ENCODE measurements at regions not wholly inside any gene's neighbourhood (a gene's known extent, or its start where the extent isn't known, plus 50 kb on each side); places are given as distances from the start of the nearest gene placed in this dataset.

DNA sequence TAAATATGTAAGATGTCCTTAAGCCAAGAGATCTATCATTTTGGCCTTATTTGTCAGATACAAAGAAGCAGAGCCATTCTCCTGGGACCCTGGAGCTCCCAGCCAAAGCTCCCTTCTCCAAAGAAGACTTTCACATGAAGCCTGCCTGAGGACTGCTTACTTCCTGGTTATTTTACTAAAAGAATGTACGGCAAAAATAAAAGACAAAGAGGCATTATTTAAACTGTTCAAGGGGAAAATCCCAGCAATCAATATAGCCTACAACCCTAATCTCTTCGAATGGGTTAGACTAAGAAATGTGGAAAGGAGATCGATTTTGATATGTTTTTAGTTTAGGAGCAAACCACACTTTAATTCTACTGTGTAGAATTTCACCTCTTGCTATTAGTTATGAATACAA, 237.9 kb upstream of the CTBP2 start:
- H3K4me1 ChIP-seq (ENCODE audit: control extremely low read depth in 1 of 4, control insufficient read depth in 4 of 4, insufficient read depth in 4 of 4, low read length in 3 of 4), result no peaks in the 10 kb centered on the region
- H3K27me3 ChIP-seq (replicated peaks in 2 of 5; ENCODE audit: control insufficient read depth in 4 of 5, insufficient read depth in 5 of 5, low read length in 4 of 5), result peaks cover 0 to 5% (median 0%) of the 10 kb centered on the region in 5 experiments
- POLR2A ChIA-PET, result no interaction called here
- CTCF ChIA-PET, result no interaction called here
- H3K36me3 ChIP-seq (ENCODE audit: control insufficient read depth in 4 of 4, insufficient read depth in 4 of 4, low read length in 3 of 4), result no peaks in the 10 kb centered on the region
- H3K9me3 ChIP-seq (ENCODE audit: control extremely low read depth in 1 of 5, control insufficient read depth in 4 of 5, insufficient read depth in 2 of 5, low read depth in 1 of 5, low read length in 4 of 5), result no peaks in the 10 kb centered on the region
- no CpG with 5 or more reads among the region's 3 CpGs for WGBS (ENCODE audit: insufficient coverage)
- H3K4me3 ChIP-seq (ENCODE audit: control insufficient read depth in 1 of 7, extremely low read depth in 1 of 7, insufficient read depth in 4 of 7, low read depth in 2 of 7, low read length in 6 of 7), result no peak overlapping the region
- DNase-seq, result no peak
- H3K27ac ChIP-seq (ENCODE audit: insufficient read depth in 1 of 2, low read depth in 1 of 2, low read length in 2 of 2, poor library complexity in 1 of 2, severe bottlenecking in 2 of 2), result no peak overlapping the region

DNA sequence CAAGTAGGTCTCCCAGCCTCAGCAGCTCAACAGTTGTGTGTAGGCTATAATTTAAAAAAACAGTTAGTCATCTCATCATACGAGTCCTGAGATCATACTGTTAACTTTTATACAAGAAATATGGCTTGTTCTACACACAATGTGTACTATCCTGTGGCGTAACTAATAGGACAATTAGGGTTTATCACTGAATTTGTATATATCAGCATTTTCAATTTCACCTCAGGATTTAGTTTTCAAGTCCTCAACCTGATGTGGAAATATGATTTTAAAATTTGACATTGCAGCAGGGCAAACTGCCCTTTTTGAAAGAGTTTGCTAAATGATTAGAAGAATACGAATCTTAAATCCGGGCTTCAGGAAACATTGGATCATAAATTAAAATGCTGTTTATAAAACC, 237.2 kb upstream of the CTBP2 start:
- ChIA-PET CTCF (no interaction called here), POLR2A (no interaction called here)
- Histone ChIP-seq H3K4me3 (ENCODE audit: control insufficient read depth in 1 of 7, extremely low read depth in 1 of 7, insufficient read depth in 4 of 7, low read depth in 2 of 7, low read length in 6 of 7) (no peak overlapping the region), H3K4me1 (ENCODE audit: control extremely low read depth in 1 of 4, control insufficient read depth in 4 of 4, insufficient read depth in 4 of 4, low read length in 3 of 4) (no peaks in the 10 kb centered on the region), H3K36me3 (ENCODE audit: control insufficient read depth in 4 of 4, insufficient read depth in 4 of 4, low read length in 3 of 4) (no peaks in the 10 kb centered on the region), H3K9me3 (ENCODE audit: control extremely low read depth in 1 of 5, control insufficient read depth in 4 of 5, insufficient read depth in 2 of 5, low read depth in 1 of 5, low read length in 4 of 5) (no peaks in the 10 kb centered on the region), H3K27ac (ENCODE audit: insufficient read depth in 1 of 2, low read depth in 1 of 2, low read length in 2 of 2, poor library complexity in 1 of 2, severe bottlenecking in 2 of 2) (no peak overlapping the region), H3K27me3 (replicated peaks in 2 of 5; ENCODE audit: control insufficient read depth in 4 of 5, insufficient read depth in 5 of 5, low read length in 4 of 5) (peaks cover 0 to 5% (median 0%) of the 10 kb centered on the region in 5 experiments)
- WGBS (ENCODE audit: insufficient coverage), result 89% methylated on average over 2 of the region's 4 CpGs
- DNase-seq, result no peak

- Histone ChIP-seq H3K36me3 (ENCODE audit: control insufficient read depth in 4 of 4, insufficient read depth in 4 of 4, low read length in 3 of 4) (no peaks in the 10 kb centered on the region), H3K4me3 (ENCODE audit: control insufficient read depth in 1 of 7, extremely low read depth in 1 of 7, insufficient read depth in 4 of 7, low read depth in 2 of 7, low read length in 6 of 7) (no peak overlapping the region), H3K27me3 (replicated peaks in 2 of 5; ENCODE audit: control insufficient read depth in 4 of 5, insufficient read depth in 5 of 5, low read length in 4 of 5) (peaks cover 0 to 5% (median 0%) of the 10 kb centered on the region in 5 experiments), H3K9me3 (ENCODE audit: control extremely low read depth in 1 of 5, control insufficient read depth in 4 of 5, insufficient read depth in 2 of 5, low read depth in 1 of 5, low read length in 4 of 5) (no peaks in the 10 kb centered on the region), H3K4me1 (ENCODE audit: control extremely low read depth in 1 of 4, control insufficient read depth in 4 of 4, insufficient read depth in 4 of 4, low read length in 3 of 4) (no peaks in the 10 kb centered on the region), H3K27ac (ENCODE audit: insufficient read depth in 1 of 2, low read depth in 1 of 2, low read length in 2 of 2, poor library complexity in 1 of 2, severe bottlenecking in 2 of 2) (no peak overlapping the region)
- POLR2A ChIA-PET, result no interaction called here
- CTCF ChIA-PET, result no interaction called here
- no peak for DNase-seq
Observed at GRCh38 chr10:125396676-125397075, 236.3 kb upstream of the CTBP2 start.

GRCh38 chr10:125392609-125393008, 232.2 kb upstream of the CTBP2 start:
- WGBS (ENCODE audit: insufficient coverage), result 100% methylated on average over 1 of the region's 3 CpGs
- no peaks in the 10 kb centered on the region for H3K4me1 ChIP-seq (ENCODE audit: control extremely low read depth in 1 of 4, control insufficient read depth in 4 of 4, insufficient read depth in 4 of 4, low read length in 3 of 4)
- POLR2A ChIA-PET, result no interaction called here
- no peaks in the 10 kb centered on the region for H3K36me3 ChIP-seq (ENCODE audit: control insufficient read depth in 4 of 4, insufficient read depth in 4 of 4, low read length in 3 of 4)
- H3K9me3 ChIP-seq (ENCODE audit: control extremely low read depth in 1 of 5, control insufficient read depth in 4 of 5, insufficient read depth in 2 of 5, low read depth in 1 of 5, low read length in 4 of 5), result peaks cover 0 to 9% (median 4%) of the 10 kb centered on the region in 5 experiments
- CTCF ChIA-PET, result no interaction called here
- no peak for DNase-seq
- peaks cover 0 to 2% (median 0%) of the 10 kb centered on the region in 5 experiments for H3K27me3 ChIP-seq (replicated peaks in 2 of 5; ENCODE audit: control insufficient read depth in 4 of 5, insufficient read depth in 5 of 5, low read length in 4 of 5)
- H3K27ac ChIP-seq (ENCODE audit: insufficient read depth in 1 of 2, low read depth in 1 of 2, low read length in 2 of 2, poor library complexity in 1 of 2, severe bottlenecking in 2 of 2), result no peak overlapping the region
- no peak overlapping the region for H3K4me3 ChIP-seq (ENCODE audit: control insufficient read depth in 1 of 7, extremely low read depth in 1 of 7, insufficient read depth in 4 of 7, low read depth in 2 of 7, low read length in 6 of 7)

- ChIA-PET CTCF (no interaction called here), POLR2A (no interaction called here)
- Histone ChIP-seq H3K36me3 (ENCODE audit: control insufficient read depth in 4 of 4, insufficient read depth in 4 of 4, low read length in 3 of 4) (no peaks in the 10 kb centered on the region), H3K27me3 (replicated peaks in 2 of 5; ENCODE audit: control insufficient read depth in 4 of 5, insufficient read depth in 5 of 5, low read length in 4 of 5) (peaks cover 0 to 2% (median 0%) of the 10 kb centered on the region in 5 experiments), H3K27ac (ENCODE audit: insufficient read depth in 1 of 2, low read depth in 1 of 2, low read length in 2 of 2, poor library complexity in 1 of 2, severe bottlenecking in 2 of 2) (no peak overlapping the region), H3K9me3 (ENCODE audit: control extremely low read depth in 1 of 5, control insufficient read depth in 4 of 5, insufficient read depth in 2 of 5, low read depth in 1 of 5, low read length in 4 of 5) (peaks cover 0 to 9% (median 4%) of the 10 kb centered on the region in 5 experiments), H3K4me3 (ENCODE audit: control insufficient read depth in 1 of 7, extremely low read depth in 1 of 7, insufficient read depth in 4 of 7, low read depth in 2 of 7, low read length in 6 of 7) (no peak overlapping the region), H3K4me1 (ENCODE audit: control extremely low read depth in 1 of 4, control insufficient read depth in 4 of 4, insufficient read depth in 4 of 4, low read length in 3 of 4) (no peaks in the 10 kb centered on the region)
- DNase-seq, result no peak
- 100% methylated on average over 1 of the region's 3 CpGs for WGBS (ENCODE audit: insufficient coverage)
Observed at GRCh38 chr10:125392154-125392553, 231.8 kb upstream of the CTBP2 start.

DNA sequence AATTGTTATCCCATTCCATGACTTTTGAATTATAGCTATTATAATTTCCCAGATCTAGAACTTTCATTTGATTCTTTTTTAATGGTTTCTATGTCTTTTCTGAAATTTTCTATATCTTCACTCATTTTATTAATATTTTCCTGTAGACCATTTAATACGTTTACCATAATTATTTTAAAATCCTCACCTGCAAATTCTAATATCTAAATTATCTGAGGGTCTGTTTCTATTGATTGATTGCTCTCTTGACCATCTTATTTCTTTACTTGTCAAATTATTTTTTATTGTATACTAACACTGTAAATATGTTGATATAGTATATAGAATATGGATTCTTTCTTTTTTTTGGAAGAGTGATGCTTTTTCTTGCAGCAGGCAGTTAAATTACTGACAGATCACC, 229.3 kb upstream of the CTBP2 start:
- Histone ChIP-seq H3K27me3 (replicated peaks in 2 of 5; ENCODE audit: control insufficient read depth in 4 of 5, insufficient read depth in 5 of 5, low read length in 4 of 5) (peaks cover 0 to 3% (median 0%) of the 10 kb centered on the region in 5 experiments), H3K36me3 (ENCODE audit: control insufficient read depth in 4 of 4, insufficient read depth in 4 of 4, low read length in 3 of 4) (no peaks in the 10 kb centered on the region), H3K27ac (ENCODE audit: insufficient read depth in 1 of 2, low read depth in 1 of 2, low read length in 2 of 2, poor library complexity in 1 of 2, severe bottlenecking in 2 of 2) (no peak overlapping the region), H3K4me1 (ENCODE audit: control extremely low read depth in 1 of 4, control insufficient read depth in 4 of 4, insufficient read depth in 4 of 4, low read length in 3 of 4) (no peaks in the 10 kb centered on the region), H3K9me3 (ENCODE audit: control extremely low read depth in 1 of 5, control insufficient read depth in 4 of 5, insufficient read depth in 2 of 5, low read depth in 1 of 5, low read length in 4 of 5) (peaks cover 0 to 11% (median 5%) of the 10 kb centered on the region in 5 experiments), H3K4me3 (ENCODE audit: control insufficient read depth in 1 of 7, extremely low read depth in 1 of 7, insufficient read depth in 4 of 7, low read depth in 2 of 7, low read length in 6 of 7) (no peak overlapping the region)
- no peak for DNase-seq
- ChIA-PET CTCF (no interaction called here), POLR2A (no interaction called here)
- no CpG with 5 or more reads among the region's 1 CpG for WGBS (ENCODE audit: insufficient coverage)

- peaks cover 2 to 3% (median 2%) of the 10 kb centered on the region in 5 experiments for H3K27me3 ChIP-seq (replicated peaks in 2 of 5; ENCODE audit: control insufficient read depth in 4 of 5, insufficient read depth in 5 of 5, low read length in 4 of 5)
- 75% methylated on average over 4 of the region's 4 CpGs for WGBS (ENCODE audit: insufficient coverage)
- H3K9me3 ChIP-seq (ENCODE audit: control extremely low read depth in 1 of 5, control insufficient read depth in 4 of 5, insufficient read depth in 2 of 5, low read depth in 1 of 5, low read length in 4 of 5), result peaks cover 0 to 17% (median 4%) of the 10 kb centered on the region in 5 experiments
- DNase-seq, result no peak
- no peaks in the 10 kb centered on the region for H3K36me3 ChIP-seq (ENCODE audit: control insufficient read depth in 4 of 4, insufficient read depth in 4 of 4, low read length in 3 of 4)
- no peak overlapping the region for H3K27ac ChIP-seq (ENCODE audit: insufficient read depth in 1 of 2, low read depth in 1 of 2, low read length in 2 of 2, poor library complexity in 1 of 2, severe bottlenecking in 2 of 2)
- no peaks in the 10 kb centered on the region for H3K4me1 ChIP-seq (ENCODE audit: control extremely low read depth in 1 of 4, control insufficient read depth in 4 of 4, insufficient read depth in 4 of 4, low read length in 3 of 4)
- no peak overlapping the region for H3K4me3 ChIP-seq (ENCODE audit: control insufficient read depth in 1 of 7, extremely low read depth in 1 of 7, insufficient read depth in 4 of 7, low read depth in 2 of 7, low read length in 6 of 7)
- POLR2A ChIA-PET, result no interaction called here
- CTCF ChIA-PET, result no interaction called here
Observed at GRCh38 chr10:125379592-125379991, 219.2 kb upstream of the CTBP2 start.

All from common myeloid progenitor, CD34-positive (primary cell).